IMR-90 (cell line): ENCODE measurements at regions not wholly inside any gene's neighbourhood (a gene's known extent, or its start where the extent isn't known, plus 50 kb on each side); places are given as distances from the start of the nearest gene placed in this dataset.

Experiments
- ATAC-seq: fragments of 200-7000 bp; cut with Tn5 transposase; 2 replicates; pipeline ENCODE4 v1.9.1; 2020; ENCODE audit warnings: low read depth, mild to moderate bottlenecking, moderate library complexity
- BruUV-seq: library from RNA; stranded (reverse); fragments of 400-500 nt; replicated peaks from 2 replicates; lab custom pipeline; 2021; lab: Mats Ljungman, UMichigan
- CTCF ChIA-PET: fragments of 300-600 bp; formaldehyde crosslinking; extraction: SDS; loops from one replicate; lab custom pipeline; 2021; ENCODE audit warnings: antibody characterized with exemption; lab: Yijun Ruan, JAX
- POLR2A ChIA-PET: fragments of 300-600 bp; sonication (Branson Sonifier 250); formaldehyde crosslinking; loops from one replicate; lab custom pipeline; 2022; ENCODE audit warnings: antibody characterized with exemption; ENCODE audit not compliant: unreplicated experiment; lab: Charles Lee
- DNase-seq: peaks from one replicate; pipeline ENCODE4 v3.0.0; 2013
- H2AFZ ChIP-seq: replicated peaks from 2 replicates; pipeline ENCODE3; 2013; ENCODE audit warnings: low read length, mild to moderate bottlenecking; ENCODE audit not compliant: poor library complexity
- H2AK5ac ChIP-seq: 2 replicates; pipeline ENCODE4 v1.6.1; 2013; ENCODE audit warnings: low read depth, low read length, inconsistent platforms
- H2AK9ac ChIP-seq: replicated peaks from 2 replicates; pipeline ENCODE3; 2013; ENCODE audit warnings: mild to moderate bottlenecking, low read depth, low read length, moderate library complexity; ENCODE audit not compliant: poor library complexity
- H2BK120ac ChIP-seq: 2 replicates; pipeline ENCODE4 v1.6.1; 2013; ENCODE audit warnings: low read depth, low read length, inconsistent platforms
- H2BK15ac ChIP-seq: 3 replicates; pipeline ENCODE4 v1.6.1; 2013; ENCODE audit warnings: low read depth, low read length, inconsistent platforms
- H2BK20ac ChIP-seq: 2 replicates; pipeline ENCODE4 v1.6.1; 2013; ENCODE audit warnings: low read depth, mild to moderate bottlenecking, inconsistent platforms, low read length, moderate library complexity
- H2BK5ac ChIP-seq: 2 replicates; pipeline ENCODE4 v1.6.1; 2013; ENCODE audit warnings: mild to moderate bottlenecking, low read depth, low read length, inconsistent platforms; ENCODE audit not compliant: poor library complexity, severe bottlenecking
- H3K14ac ChIP-seq: replicated peaks from 2 replicates; pipeline ENCODE4 v1.6.1; 2013; ENCODE audit warnings: low read depth, low read length, inconsistent platforms
- H3K18ac ChIP-seq: 2 replicates; pipeline ENCODE4 v1.6.1; 2013; ENCODE audit warnings: low read depth, low read length, control low read depth
- H3K23ac ChIP-seq: 2 replicates; pipeline ENCODE4 v1.6.1; 2013; ENCODE audit warnings: low read depth, low read length, inconsistent platforms
- H3K27ac ChIP-seq: 2 replicates; pipeline ENCODE4 v1.5.1; 2013; ENCODE audit warnings: mild to moderate bottlenecking, control low read depth, low read length; ENCODE audit not compliant: insufficient read depth
- H3K27me3 ChIP-seq: 2 replicates; pipeline ENCODE4 v1.6.1; 2013; ENCODE audit warnings: low read length; ENCODE audit not compliant: control insufficient read depth, insufficient read depth
- H3K36me3 ChIP-seq: 2 replicates; pipeline ENCODE4 v1.6.1; 2013; ENCODE audit warnings: low read length, mixed read lengths; ENCODE audit not compliant: control insufficient read depth, insufficient read depth
- H3K4ac ChIP-seq: 2 replicates; pipeline ENCODE4 v1.6.1; 2013; ENCODE audit warnings: low read depth, low read length, inconsistent platforms
- H3K4me1 ChIP-seq: 2 replicates; pipeline ENCODE4 v1.6.1; 2013; ENCODE audit warnings: low read length, mixed read lengths; ENCODE audit not compliant: control insufficient read depth, insufficient read depth
- H3K4me2 ChIP-seq: 2 replicates; pipeline ENCODE4 v1.6.1; 2013; ENCODE audit warnings: low read depth, mild to moderate bottlenecking, control low read depth, low read length, moderate library complexity
- H3K4me3 ChIP-seq: 2 replicates; pipeline ENCODE4 v1.5.1; 2013; ENCODE audit warnings: low read depth, mild to moderate bottlenecking, control low read depth, low read length, moderate library complexity; ENCODE audit not compliant: insufficient read depth
- H3K56ac ChIP-seq: 2 replicates; pipeline ENCODE4 v1.6.1; 2013; ENCODE audit warnings: low read length, inconsistent platforms; ENCODE audit not compliant: insufficient read depth; ENCODE audit errors: extremely low read depth
- H3K79me1 ChIP-seq, 2 experiments: 2 replicates each; pipeline ENCODE4 v1.6.1; 2013; ENCODE audit warnings: low read length in 2 of 2, inconsistent platforms in 1 of 2, low read depth in 1 of 2
- H3K9ac ChIP-seq: 2 replicates; pipeline ENCODE4 v1.6.1; 2013; ENCODE audit warnings: low read depth, low read length, control low read depth
- H3K9me1 ChIP-seq: 2 replicates; pipeline ENCODE4 v1.6.1; 2013; ENCODE audit warnings: low read length, inconsistent platforms; ENCODE audit not compliant: insufficient read depth
- H3K9me3 ChIP-seq: 2 replicates; pipeline ENCODE4 v1.6.1; 2013; ENCODE audit warnings: low read length; ENCODE audit not compliant: control insufficient read depth, insufficient read depth
- H4K20me1 ChIP-seq: 2 replicates; pipeline ENCODE4 v1.6.1; 2013; ENCODE audit warnings: low read length, inconsistent platforms; ENCODE audit not compliant: insufficient read depth
- H4K5ac ChIP-seq: 2 replicates; pipeline ENCODE4 v1.6.1; 2013; ENCODE audit warnings: mild to moderate bottlenecking, low read depth, low read length, control low read depth
- H4K8ac ChIP-seq, 2 experiments: 2 replicates each; pipeline ENCODE4 v1.6.1; 2013; ENCODE audit warnings: low read depth in 2 of 2, low read length in 2 of 2, control low read depth in 1 of 2, inconsistent platforms in 1 of 2
- H4K91ac ChIP-seq: 2 replicates; pipeline ENCODE4 v1.6.1; 2013; ENCODE audit warnings: low read depth, low read length, inconsistent platforms; ENCODE audit not compliant: insufficient read depth
- BHLHE40 ChIP-seq: fragments of 150-350 bp; IDR thresholded peaks from 2 replicates; pipeline ENCODE4 v1.6.1; 2016; ENCODE audit warnings: mild to moderate bottlenecking, low read depth, low read length
- CEBPB ChIP-seq: IDR thresholded peaks from 2 replicates; pipeline ENCODE4 v1.6.1; 2012; ENCODE audit warnings: low read depth, low read length, improper control_type of control experiment
- FOS ChIP-seq: fragments of 150-350 bp; IDR thresholded peaks from 2 replicates; pipeline ENCODE4 v1.6.1; 2016; ENCODE audit warnings: low read depth, low read length
- MAFK ChIP-seq: IDR thresholded peaks from 2 replicates; pipeline ENCODE4 v1.6.1; 2012; ENCODE audit warnings: low read depth, low read length, improper control_type of control experiment
- MAZ ChIP-seq: IDR thresholded peaks from 2 replicates; pipeline ENCODE4 v1.6.1; 2012; ENCODE audit warnings: low read depth, mild to moderate bottlenecking, low read length, improper control_type of control experiment, moderate library complexity, borderline replicate concordance
- MXI1 ChIP-seq: IDR thresholded peaks from 2 replicates; pipeline ENCODE4 v1.6.1; 2012; ENCODE audit warnings: low read depth, mild to moderate bottlenecking, low read length, moderate library complexity, borderline replicate concordance
- NFE2L2 ChIP-seq: fragments of 150-350 bp; IDR thresholded peaks from 2 replicates; pipeline ENCODE4 v1.6.1; 2016; ENCODE audit warnings: low read depth, mild to moderate bottlenecking, low read length
- RAD21 ChIP-seq: IDR thresholded peaks from 2 replicates; pipeline ENCODE4 v1.6.1; 2012; ENCODE audit warnings: low read length, improper control_type of control experiment
- RCOR1 ChIP-seq: IDR thresholded peaks from 2 replicates; pipeline ENCODE4 v1.6.1; 2012; ENCODE audit warnings: mild to moderate bottlenecking, low read length, improper control_type of control experiment; ENCODE audit not compliant: insufficient replicate concordance
- RFX5 ChIP-seq: IDR thresholded peaks from 2 replicates; pipeline ENCODE4 v1.8.0; 2012; ENCODE audit warnings: low read depth, mild to moderate bottlenecking, low read length, moderate library complexity
- WGBS, 2 experiments: methylation state at CpG; one replicate each; pipeline versions ENCODE4 v1.1.5 to v1.1.7; 2013; ENCODE audit warnings: missing lambda C conversion rate in 2 of 2; ENCODE audit not compliant: insufficient read length in 1 of 2; ENCODE audit errors: extremely low coverage in 2 of 2; 5-methylcytosine and 5-hydroxymethylcytosine counted together
- dilution Hi-C: fragments of 300-500 bp; cut with HindIII; formaldehyde crosslinking; loops from one replicate; pipeline ENCODE4 v1.14.3; 2018; ENCODE audit warnings: low sequenced_read_pairs; ENCODE audit not compliant: unreplicated experiment
- in situ Hi-C: fragments of 300-500 bp; cut with MboI; formaldehyde crosslinking; loops from 3 replicates; pipeline ENCODE4 v1.14.3; 2019; ENCODE audit warnings: low sequenced_read_pairs, inconsistent platforms, mixed read lengths
- intact Hi-C: fragments of 100-400 bp; cut with micrococcal nuclease; formaldehyde crosslinking; loops from 2 replicates; pipeline ENCODE4 v1.10.0; 2022
- TF ChIP-seq, protein P1 (sequence below): conservative IDR thresholded peaks from 2 replicates; pipeline ENCODE4 v1.5.1; 2012; ENCODE audit warnings: mild to moderate bottlenecking, low read depth, low read length, improper control_type of control experiment
- TF ChIP-seq, protein P2 (sequence below): fragments of 150-350 bp; IDR thresholded peaks from 2 replicates; pipeline ENCODE4 v1.6.1; 2016; ENCODE audit warnings: low read depth, mild to moderate bottlenecking, low read length, moderate library complexity, borderline replicate concordance
- TF ChIP-seq, protein P3 (sequence below): fragments of 150-350 bp; IDR thresholded peaks from 2 replicates; pipeline ENCODE4 v1.6.1; 2017; ENCODE audit warnings: mild to moderate bottlenecking, antibody characterized with exemption, low read length, low read depth

DNA sequence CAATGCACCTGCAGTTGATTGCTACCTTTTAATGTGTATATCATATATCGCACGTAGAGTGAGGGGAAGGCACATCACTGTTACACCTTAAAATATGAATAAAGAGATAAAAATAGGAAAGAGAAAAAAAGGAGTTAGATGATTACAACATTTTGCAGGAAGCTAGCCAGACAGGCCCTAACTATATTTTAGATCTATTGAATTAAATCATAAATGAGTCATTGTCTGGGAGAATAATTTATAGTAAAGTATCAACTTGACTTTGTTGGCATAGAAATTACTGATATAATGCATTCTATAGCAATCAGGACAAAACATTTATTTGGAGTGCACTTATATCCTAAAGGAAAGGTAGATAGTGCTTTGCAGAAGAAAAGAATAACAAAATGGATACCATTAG lies 384.9 kb upstream of the NXPH2 start:
- Histone ChIP-seq H4K20me1 (no peaks in the 10 kb centered on the region), H3K79me1 (no peaks in the 10 kb centered on the region), H3K18ac (no peak overlapping the region), H2BK20ac (no peak overlapping the region), H2BK5ac (no peak overlapping the region), H2AK9ac (no peak overlapping the region), H3K4me3 (no peak overlapping the region), H3K27me3 (no peaks in the 10 kb centered on the region), H3K14ac (no peak overlapping the region), H2AFZ (no peak overlapping the region), H4K8ac (no peak overlapping the region), H4K5ac (no peak overlapping the region), H4K91ac (no peak overlapping the region), H3K4ac (no peak overlapping the region), H3K27ac (no peak overlapping the region), H3K36me3 (no peaks in the 10 kb centered on the region), H2BK120ac (no peak overlapping the region), H3K9me1 (no peaks in the 10 kb centered on the region), H3K4me2 (no peak overlapping the region), H3K23ac (no peak overlapping the region), H3K4me1 (no peaks in the 10 kb centered on the region), H2AK5ac (no peak overlapping the region), H3K9me3 (no peaks in the 10 kb centered on the region; the same call in 1 of the 2 replicates), H3K9ac (no peak overlapping the region), H2BK15ac (no peak overlapping the region), H3K56ac (no peak overlapping the region)
- ATAC-seq (no peak), DNase-seq (no peak)
- in situ Hi-C loops (no loop called here), dilution Hi-C loops (no loop called here), intact Hi-C loops (no loop called here)
- POLR2A ChIA-PET: no interaction called here
- CTCF ChIA-PET: no interaction called here
- TF ChIP-seq MXI1 (no peak), RFX5 (no peak), RAD21 (no peak), CEBPB (no peak), MAFK (no peak), RCOR1 (no peak), BHLHE40 (no peak), NFE2L2 (no peak), FOS (no peak), MAZ (no peak)
- TF ChIP-seq, protein P1, sequence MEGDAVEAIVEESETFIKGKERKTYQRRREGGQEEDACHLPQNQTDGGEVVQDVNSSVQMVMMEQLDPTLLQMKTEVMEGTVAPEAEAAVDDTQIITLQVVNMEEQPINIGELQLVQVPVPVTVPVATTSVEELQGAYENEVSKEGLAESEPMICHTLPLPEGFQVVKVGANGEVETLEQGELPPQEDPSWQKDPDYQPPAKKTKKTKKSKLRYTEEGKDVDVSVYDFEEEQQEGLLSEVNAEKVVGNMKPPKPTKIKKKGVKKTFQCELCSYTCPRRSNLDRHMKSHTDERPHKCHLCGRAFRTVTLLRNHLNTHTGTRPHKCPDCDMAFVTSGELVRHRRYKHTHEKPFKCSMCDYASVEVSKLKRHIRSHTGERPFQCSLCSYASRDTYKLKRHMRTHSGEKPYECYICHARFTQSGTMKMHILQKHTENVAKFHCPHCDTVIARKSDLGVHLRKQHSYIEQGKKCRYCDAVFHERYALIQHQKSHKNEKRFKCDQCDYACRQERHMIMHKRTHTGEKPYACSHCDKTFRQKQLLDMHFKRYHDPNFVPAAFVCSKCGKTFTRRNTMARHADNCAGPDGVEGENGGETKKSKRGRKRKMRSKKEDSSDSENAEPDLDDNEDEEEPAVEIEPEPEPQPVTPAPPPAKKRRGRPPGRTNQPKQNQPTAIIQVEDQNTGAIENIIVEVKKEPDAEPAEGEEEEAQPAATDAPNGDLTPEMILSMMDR: no peak
- TF ChIP-seq, protein P2, sequence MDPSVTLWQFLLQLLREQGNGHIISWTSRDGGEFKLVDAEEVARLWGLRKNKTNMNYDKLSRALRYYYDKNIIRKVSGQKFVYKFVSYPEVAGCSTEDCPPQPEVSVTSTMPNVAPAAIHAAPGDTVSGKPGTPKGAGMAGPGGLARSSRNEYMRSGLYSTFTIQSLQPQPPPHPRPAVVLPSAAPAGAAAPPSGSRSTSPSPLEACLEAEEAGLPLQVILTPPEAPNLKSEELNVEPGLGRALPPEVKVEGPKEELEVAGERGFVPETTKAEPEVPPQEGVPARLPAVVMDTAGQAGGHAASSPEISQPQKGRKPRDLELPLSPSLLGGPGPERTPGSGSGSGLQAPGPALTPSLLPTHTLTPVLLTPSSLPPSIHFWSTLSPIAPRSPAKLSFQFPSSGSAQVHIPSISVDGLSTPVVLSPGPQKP: no peak
- TF ChIP-seq, protein P3, sequence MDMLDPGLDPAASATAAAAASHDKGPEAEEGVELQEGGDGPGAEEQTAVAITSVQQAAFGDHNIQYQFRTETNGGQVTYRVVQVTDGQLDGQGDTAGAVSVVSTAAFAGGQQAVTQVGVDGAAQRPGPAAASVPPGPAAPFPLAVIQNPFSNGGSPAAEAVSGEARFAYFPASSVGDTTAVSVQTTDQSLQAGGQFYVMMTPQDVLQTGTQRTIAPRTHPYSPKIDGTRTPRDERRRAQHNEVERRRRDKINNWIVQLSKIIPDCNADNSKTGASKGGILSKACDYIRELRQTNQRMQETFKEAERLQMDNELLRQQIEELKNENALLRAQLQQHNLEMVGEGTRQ: no peak
- BruUV-seq: no TSS peak
- WGBS, 2 experiments: no CpG with 5 or more reads among the region's 2 CpGs
